Jurkat, Clone E6-1 (cell line): ENCODE measurements at regions not wholly inside any gene's neighbourhood (a gene's known extent, or its start where the extent isn't known, plus 50 kb on each side); places are given as distances from the start of the nearest gene placed in this dataset.

Experiments
- DNase-seq: peaks from one replicate; pipeline ENCODE4 v3.0.0-alpha.2; 2011; ENCODE audit warnings: low read depth, low spot score
- H3K4me3 ChIP-seq: 2 replicates; pipeline ENCODE4 v1.5.1; 2011; ENCODE audit warnings: mild to moderate bottlenecking, low read length, control low read depth, moderate library complexity

DNA sequence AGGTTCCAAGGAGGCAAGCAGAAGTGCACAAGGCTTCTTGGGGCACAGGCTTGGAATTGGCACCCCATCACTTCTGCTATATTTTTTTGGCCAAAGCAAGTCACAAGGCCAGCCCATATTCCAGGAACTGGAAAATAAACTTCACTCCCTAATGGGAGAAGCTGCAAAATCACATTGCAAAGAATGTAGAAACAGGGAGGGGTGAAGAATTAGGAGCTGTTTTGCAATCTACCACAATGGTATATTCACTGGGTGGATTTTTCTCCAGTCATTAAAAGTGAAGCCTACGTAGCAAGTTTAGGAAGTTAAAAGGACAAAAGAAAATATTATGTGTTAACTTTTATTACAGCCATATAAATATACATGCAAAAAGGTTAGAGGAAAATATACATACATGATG is 464.8 kb downstream of the COG6 start:
- no peak overlapping the region for H3K4me3 ChIP-seq
- DNase-seq, result no peak

DNA sequence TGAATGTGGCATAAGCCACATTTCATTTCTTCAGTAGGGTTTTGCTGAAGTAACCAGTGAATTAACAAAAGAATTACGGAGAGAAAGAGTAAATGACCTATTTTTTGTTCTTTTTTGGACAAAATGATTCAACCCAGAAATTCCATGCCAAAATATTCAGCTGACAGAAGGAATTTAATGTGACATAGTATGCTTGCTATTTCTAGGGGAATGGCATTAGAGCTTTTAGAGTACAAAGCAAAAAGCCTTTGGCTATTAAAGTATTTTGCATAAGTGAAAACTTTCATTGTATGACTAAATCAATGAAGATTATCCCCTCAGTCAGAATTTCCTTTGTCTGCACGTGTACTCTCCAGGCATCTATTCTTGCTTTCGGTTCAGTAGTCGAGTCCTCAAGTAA is 465.3 kb downstream of the COG6 start:
- H3K4me3 ChIP-seq, result no peak overlapping the region
- no peak for DNase-seq

GRCh38 chr13:40121722-40122121 is 466.3 kb downstream of the COG6 start:
- no peak for DNase-seq
- H3K4me3 ChIP-seq, result no peak overlapping the region

GRCh38 chr13:40123962-40124632 is 468.6 kb downstream of the COG6 start:
- H3K4me3 ChIP-seq, result no peak overlapping the region
- no peak for DNase-seq

- H3K4me3 ChIP-seq, result no peak overlapping the region
- DNase-seq, result no peak
Observed at GRCh38 chr13:40124633-40125015, 469.2 kb downstream of the COG6 start.

- no peak overlapping the region for H3K4me3 ChIP-seq
- no peak for DNase-seq
Observed at GRCh38 chr13:40125336-40125735, 469.9 kb downstream of the COG6 start.

DNA sequence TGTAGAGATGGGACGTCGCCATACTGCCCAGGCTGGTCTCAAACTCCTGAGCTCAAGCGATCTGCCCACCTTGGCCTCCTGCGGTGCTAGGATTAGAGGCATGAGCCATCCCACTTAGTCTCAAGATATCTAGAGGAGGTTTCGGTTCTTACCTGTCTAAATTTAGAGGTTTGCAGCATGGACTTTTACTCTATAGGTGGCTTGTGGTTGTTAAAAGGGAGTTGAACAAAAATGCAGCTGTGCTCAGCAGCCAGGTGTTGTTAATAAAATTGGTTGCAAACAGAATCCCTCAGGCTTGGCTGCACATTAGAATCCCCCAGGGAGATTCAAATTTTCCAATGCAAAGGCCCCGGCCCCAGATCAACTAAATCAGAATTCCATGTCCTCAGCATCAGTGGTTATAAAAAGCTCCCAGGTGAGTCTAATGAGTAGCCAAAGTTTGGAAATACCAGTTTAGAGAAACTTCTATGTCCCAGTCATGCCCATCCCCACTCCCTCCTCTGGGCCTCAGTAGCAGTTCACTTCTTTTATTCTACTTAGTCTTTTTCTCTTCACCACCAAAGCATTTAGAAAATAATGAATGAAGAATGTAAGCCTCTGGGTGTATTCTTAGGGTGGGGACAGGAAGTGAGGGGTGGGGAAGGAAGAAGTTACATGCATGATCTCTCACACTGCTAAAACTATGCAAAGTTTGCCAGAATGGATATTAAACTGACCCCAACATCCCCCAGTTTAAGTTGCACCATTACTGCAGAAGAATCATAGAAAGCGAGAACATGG is 471.0 kb downstream of the COG6 start:
- DNase-seq, result no peak
- H3K4me3 ChIP-seq, result no peak overlapping the region

DNA sequence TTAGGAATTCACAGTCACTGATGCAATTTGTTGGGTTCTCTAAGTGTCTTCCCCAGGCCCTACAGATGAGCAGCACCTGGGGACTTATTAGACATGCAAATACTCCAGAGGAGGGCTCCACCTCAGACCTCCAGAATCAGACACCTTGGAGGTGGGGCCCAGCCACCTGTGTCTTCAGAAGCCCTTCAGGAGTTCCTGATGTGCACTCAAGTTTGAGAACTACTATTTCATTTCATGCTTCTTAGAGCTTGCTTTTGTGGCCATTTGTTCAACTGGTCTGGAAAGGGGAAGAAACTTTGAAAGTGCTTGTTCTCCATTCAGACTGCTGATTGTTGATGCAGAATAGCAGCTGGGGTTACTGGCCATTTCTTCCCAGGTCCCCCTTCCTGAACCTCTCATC is 472.0 kb downstream of the COG6 start:
- DNase-seq, result no peak
- H3K4me3 ChIP-seq, result no peak overlapping the region

DNA sequence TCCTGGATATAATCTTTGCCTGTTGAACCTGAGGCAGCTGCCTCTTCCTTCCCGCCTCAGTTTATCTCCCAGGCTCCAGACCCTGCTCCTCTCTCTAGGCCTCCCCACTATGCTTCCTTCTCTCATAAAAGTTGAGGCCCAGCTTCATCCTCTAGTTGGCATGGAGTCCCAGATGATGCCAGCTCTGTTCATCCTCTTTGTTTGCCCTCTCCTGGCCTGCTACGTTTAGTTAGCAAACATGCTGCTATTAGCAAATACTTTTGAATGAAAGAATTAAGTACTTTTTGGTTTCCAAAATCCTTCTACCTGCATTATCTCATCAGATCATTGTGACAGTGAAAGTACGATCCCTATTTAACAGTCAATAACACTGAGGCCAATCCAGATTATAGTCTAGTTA is 472.5 kb downstream of the COG6 start:
- H3K4me3 ChIP-seq, result no peak overlapping the region
- no peak for DNase-seq

DNA sequence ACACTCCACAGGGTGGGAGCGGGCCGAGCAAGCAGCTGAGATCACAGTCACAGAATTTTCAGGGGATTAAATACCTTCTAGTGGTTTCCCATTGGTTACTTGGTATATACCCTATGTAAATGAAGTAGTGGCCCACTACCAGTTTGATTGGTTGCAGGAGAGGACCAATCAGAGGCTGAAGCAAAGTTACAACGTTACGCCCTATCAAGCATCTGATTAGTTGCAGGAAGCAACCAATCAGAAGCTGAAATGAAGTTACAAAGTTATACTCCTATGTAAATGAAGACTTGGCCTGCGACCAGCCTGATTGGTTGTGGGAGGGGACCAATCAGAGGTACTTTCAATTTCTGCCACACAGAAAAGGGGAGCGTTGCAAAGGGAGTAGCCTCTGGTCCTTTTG is 474.0 kb downstream of the COG6 start:
- no peak for DNase-seq

DNA sequence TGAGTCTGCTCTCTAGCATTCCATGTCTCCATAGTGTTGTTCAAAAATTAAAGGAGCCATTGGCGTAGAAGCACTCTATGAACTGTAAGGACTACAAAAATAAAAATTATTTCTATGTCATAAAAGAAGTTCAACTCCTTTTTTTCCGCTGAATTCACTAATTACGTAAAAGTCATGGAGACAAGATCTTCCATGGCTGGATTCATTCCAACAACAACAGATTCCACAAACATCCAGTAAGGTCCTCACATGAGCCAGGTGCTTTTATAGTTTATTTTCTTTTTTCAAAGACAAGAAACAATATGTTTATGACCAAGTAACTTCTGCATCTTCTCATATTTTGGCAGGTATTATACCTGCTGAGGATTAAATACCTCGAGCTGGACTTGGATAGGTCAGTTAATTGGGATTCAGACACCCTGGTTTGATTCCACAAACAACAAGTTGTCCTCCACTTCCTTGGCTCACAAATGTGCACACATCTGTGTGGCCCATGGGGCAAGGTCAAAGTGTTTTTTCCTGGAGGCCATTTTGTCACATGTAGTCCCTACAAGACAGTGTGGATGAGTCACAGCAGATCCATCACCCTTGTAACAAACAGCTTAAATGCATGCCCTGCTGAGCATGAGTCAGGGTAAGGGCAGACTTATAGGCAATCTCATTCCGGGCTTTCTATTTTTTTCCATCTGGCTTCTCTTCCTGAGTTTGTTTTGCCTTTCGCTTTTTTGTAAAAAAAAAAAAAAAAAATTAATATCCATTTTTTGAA is 475.6 kb downstream of the COG6 start:
- H3K4me3 ChIP-seq, result no peak overlapping the region
- no peak for DNase-seq

More for the DNA sequence above, 474.0 kb downstream of the COG6 start:
- H3K4me3 ChIP-seq, result no peak overlapping the region

- H3K4me3 ChIP-seq, result no peak overlapping the region
- no peak for DNase-seq
Observed at GRCh38 chr13:40132249-40132648, 476.8 kb downstream of the COG6 start.

- DNase-seq, result no peak
- H3K4me3 ChIP-seq, result no peak overlapping the region
Observed at GRCh38 chr13:40136896-40137295, 481.4 kb downstream of the COG6 start.

DNA sequence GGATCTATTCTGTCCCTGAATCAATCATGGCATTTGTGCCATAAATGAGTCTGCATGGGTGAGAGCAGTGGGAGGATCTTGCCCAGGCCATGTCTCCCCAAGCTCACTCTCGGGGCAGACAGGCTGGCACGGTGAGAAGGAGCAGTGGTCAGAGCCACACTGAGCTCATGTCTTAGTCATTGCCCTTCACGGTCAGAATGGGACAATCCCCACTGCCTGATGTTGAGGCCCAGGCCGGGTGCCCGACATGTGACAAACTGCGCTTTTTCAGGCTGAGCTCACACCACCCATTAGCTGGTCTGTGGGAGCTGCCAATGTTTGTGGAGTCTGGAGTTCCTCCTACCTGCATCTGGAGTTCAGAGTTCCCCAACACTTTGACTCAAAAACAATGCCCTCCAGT is 481.9 kb downstream of the COG6 start:
- DNase-seq, result no peak
- no peak overlapping the region for H3K4me3 ChIP-seq

DNA sequence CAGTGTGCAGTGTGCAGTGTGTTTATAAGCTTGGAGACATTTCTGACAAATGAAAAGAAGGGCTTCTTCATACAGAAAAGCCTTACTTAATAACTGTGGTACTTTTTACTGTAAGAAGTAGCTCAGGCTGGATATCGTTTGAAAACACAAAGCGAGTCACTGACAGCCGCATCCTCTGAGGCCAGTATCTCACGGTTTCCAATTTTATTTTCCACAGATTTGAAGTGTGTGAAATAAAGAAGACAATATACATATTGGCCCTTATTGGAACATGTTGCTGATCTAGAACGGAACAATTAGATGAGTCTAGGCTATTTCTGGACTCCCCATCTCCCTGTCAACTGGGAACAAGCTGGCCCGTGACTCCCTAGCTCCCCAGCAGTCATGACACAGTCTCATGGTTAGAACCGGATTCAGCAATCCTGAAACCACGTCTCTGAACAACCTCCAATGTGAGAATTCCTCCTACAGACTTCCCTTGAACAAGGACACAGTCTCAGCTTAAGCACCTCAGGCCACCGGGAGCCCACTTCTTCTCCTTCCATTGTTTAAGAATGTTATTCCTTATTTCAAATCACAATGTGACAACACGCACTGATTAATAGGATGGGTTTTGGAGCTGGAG is 484.5 kb downstream of the COG6 start:
- H3K4me3 ChIP-seq, result no peak overlapping the region
- no peak for DNase-seq

DNA sequence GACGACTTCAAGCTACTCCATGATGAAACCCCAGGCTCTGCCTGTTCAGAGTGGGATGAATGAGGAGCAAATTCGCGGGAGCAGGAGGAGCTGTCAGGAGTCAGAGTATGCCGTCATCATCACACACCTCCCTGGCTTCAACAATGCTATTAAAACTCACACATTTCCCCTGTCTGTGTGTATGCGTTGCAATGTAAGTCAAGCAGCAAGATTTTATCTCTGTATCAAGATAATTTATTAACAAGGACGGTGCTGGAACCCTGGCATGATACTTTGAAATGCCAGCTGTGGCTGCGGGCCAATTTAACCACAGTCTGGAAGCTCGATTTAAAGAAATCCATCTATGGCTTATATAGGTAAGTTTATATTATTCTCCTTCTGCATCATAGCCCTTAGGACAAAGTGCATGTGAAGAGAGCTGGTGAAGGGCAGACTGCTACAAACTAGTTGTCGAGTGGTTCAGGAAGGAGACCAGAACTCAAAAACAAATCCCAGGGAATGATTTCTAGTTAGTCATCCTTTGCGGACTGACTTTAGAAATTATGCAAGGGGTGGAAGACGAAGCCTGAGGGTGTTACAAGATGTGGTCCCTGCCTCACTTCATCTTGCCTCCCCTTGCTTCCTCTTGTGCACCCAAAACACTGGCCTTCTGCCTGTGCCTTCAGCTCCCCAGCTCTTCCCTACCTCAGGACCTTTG is 486.5 kb downstream of the COG6 start:
- no peak overlapping the region for H3K4me3 ChIP-seq
- no peak for DNase-seq

- no peak overlapping the region for H3K4me3 ChIP-seq
- DNase-seq, result no peak
Observed at GRCh38 chr13:40143106-40143505, 487.6 kb downstream of the COG6 start.

DNA sequence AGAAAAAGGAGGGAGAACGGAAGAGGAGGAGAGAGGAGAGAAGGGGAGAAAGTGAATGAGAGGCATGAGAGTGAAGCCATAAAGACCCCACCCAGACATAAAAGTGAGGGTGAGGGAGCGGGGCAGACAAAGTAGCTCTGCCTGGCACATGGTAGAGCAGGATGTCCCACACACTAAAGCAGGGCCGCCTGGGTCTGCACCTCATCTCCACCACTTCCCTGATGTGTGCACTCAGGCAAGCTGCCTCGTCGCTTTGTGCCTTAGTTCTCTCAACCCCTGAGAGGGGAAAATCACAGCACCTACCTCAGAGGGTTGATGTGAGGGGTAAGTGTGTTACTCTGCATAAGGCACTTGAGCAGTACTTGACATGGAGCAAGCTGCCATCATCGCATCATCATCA is 488.1 kb downstream of the COG6 start:
- no peak overlapping the region for H3K4me3 ChIP-seq
- no peak for DNase-seq

GRCh38 chr13:40145139-40145538 is 489.7 kb downstream of the COG6 start:
- no peak for DNase-seq
- H3K4me3 ChIP-seq, result no peak overlapping the region
